ENCODE measurements at regions not wholly inside any gene's neighbourhood (a gene's known extent, or its start where the extent isn't known, plus 50 kb on each side); places are given as distances from the start of the nearest gene placed in this dataset.

DNA sequence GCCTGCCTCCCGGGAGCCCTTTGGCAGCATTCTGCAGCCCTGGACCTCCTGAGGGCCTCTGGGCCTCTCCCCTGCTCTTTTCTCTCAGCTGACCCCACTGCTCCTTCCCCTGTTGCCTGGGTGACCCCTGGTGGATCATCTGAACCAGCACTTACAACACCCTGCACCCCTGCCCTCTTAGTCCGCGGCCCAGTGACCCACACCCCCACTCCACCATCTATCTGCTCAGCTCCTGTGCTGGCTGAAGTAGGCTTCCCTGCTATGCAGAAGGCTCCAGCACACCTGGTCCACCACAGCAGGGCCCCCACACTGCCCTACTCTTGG lies 74.0 kb downstream of the DMRTA2 start:
- no peaks in the 10 kb centered on the region for H3K9me3 ChIP-seq (ENCODE audit: severe bottlenecking)
- H3K36me3 ChIP-seq = no peaks in the 10 kb centered on the region
- no peaks in the 10 kb centered on the region for H3K27me3 ChIP-seq (ENCODE audit: insufficient read depth, low read depth, severe bottlenecking)
- DNase-seq = no peak
- H3K4me3 ChIP-seq (ENCODE audit: low read depth, low read length) = no peak overlapping the region
- TF ChIP-seq CTCF (IDR thresholded peaks at IDR 0.05; ENCODE audit: low read depth, low read length) = no peak
- no peak overlapping the region for H3K27ac ChIP-seq

- Histone ChIP-seq H3K27me3 (ENCODE audit: insufficient read depth, low read depth, severe bottlenecking) (no peaks in the 10 kb centered on the region), H3K36me3 (no peaks in the 10 kb centered on the region), H3K4me3 (ENCODE audit: low read depth, low read length) (no peak overlapping the region), H3K9me3 (ENCODE audit: severe bottlenecking) (no peaks in the 10 kb centered on the region), H3K27ac (no peak overlapping the region)
- peak; percentile 71 for DNase-seq
- TF ChIP-seq CTCF (IDR thresholded peaks at IDR 0.05; ENCODE audit: low read depth, low read length) = peak; percentile 75
These were observed 74.6 kb downstream of the DMRTA2 start for GRCh38 chr1:50348449-50349241.

DNA sequence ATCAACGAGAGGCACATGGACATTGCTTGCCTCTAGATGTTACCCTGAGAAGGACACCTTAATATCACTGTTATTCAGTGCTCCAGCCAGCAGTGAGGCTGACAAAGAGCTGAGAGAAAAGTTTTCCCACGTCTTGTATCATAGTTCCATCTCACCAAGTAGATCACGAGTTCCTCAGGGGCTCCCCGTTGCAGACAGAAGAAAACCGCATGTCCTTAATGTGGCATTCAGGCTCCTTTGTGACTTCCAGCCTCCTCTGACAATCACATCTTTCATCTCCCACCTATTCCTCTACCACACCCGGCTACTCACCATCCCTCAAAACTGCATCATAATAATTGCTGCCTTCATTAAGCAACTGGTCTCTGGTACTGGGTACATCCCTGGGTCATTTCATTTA lies 75.3 kb downstream of the DMRTA2 start:
- no peaks in the 10 kb centered on the region for H3K27me3 ChIP-seq (ENCODE audit: insufficient read depth, low read depth, severe bottlenecking)
- H3K9me3 ChIP-seq (ENCODE audit: severe bottlenecking) = no peaks in the 10 kb centered on the region
- no peaks in the 10 kb centered on the region for H3K36me3 ChIP-seq
- DNase-seq = no peak
- TF ChIP-seq CTCF (IDR thresholded peaks at IDR 0.05; ENCODE audit: low read depth, low read length) = no peak
- no peak overlapping the region for H3K4me3 ChIP-seq (ENCODE audit: low read depth, low read length)
- no peak overlapping the region for H3K27ac ChIP-seq

GRCh38 chr1:50346621-50347020 lies 76.6 kb downstream of the DMRTA2 start:
- Histone ChIP-seq H3K27me3 (ENCODE audit: insufficient read depth, low read depth, severe bottlenecking) (no peaks in the 10 kb centered on the region), H3K36me3 (no peaks in the 10 kb centered on the region), H3K27ac (no peak overlapping the region), H3K9me3 (ENCODE audit: severe bottlenecking) (no peaks in the 10 kb centered on the region), H3K4me3 (ENCODE audit: low read depth, low read length) (no peak overlapping the region)
- DNase-seq = no peak
- no peak for TF ChIP-seq CTCF (IDR thresholded peaks at IDR 0.05; ENCODE audit: low read depth, low read length)

- Histone ChIP-seq H3K27me3 (ENCODE audit: insufficient read depth, low read depth, severe bottlenecking) (no peaks in the 10 kb centered on the region), H3K9me3 (ENCODE audit: severe bottlenecking) (no peaks in the 10 kb centered on the region), H3K4me3 (ENCODE audit: low read depth, low read length) (no peak overlapping the region), H3K36me3 (no peaks in the 10 kb centered on the region), H3K27ac (no peak overlapping the region)
- TF ChIP-seq CTCF (IDR thresholded peaks at IDR 0.05; ENCODE audit: low read depth, low read length) = no peak
- DNase-seq = no peak
These were observed 79.9 kb downstream of the DMRTA2 start for GRCh38 chr1:50343323-50343722.

- Histone ChIP-seq H3K9me3 (ENCODE audit: severe bottlenecking) (no peaks in the 10 kb centered on the region), H3K27me3 (ENCODE audit: insufficient read depth, low read depth, severe bottlenecking) (no peaks in the 10 kb centered on the region), H3K36me3 (no peaks in the 10 kb centered on the region), H3K4me3 (ENCODE audit: low read depth, low read length) (no peak overlapping the region), H3K27ac (no peak overlapping the region)
- no peak for DNase-seq
- TF ChIP-seq CTCF (IDR thresholded peaks at IDR 0.05; ENCODE audit: low read depth, low read length) = no peak
These were observed 80.7 kb downstream of the DMRTA2 start for GRCh38 chr1:50342525-50342924.
